ENCODE measurements at regions not wholly inside any gene's neighbourhood (a gene's known extent, or its start where the extent isn't known, plus 50 kb on each side); places are given as distances from the start of the nearest gene placed in this dataset.

- Histone ChIP-seq H3K4me1 (ENCODE audit: control insufficient read depth in 1 of 2, insufficient read depth in 2 of 2, low read length in 2 of 2) (no peaks in the 10 kb centered on the region), H3K36me3 (replicated peaks in 1 of 2; ENCODE audit: control insufficient read depth in 1 of 2, insufficient read depth in 2 of 2, low read length in 2 of 2) (no peaks in the 10 kb centered on the region), H3K27ac (ENCODE audit: low read depth in 1 of 2, low read length in 2 of 2) (no peak overlapping the region), H3K9ac (ENCODE audit: insufficient read depth, low read length, poor library complexity, severe bottlenecking) (no peak overlapping the region), H4K20me1 (ENCODE audit: insufficient read depth, low read length) (no peaks in the 10 kb centered on the region), H3K9me3 (replicated peaks in 1 of 2; ENCODE audit: control insufficient read depth in 1 of 2, insufficient read depth in 1 of 2, low read length in 2 of 2) (no peaks in the 10 kb centered on the region), H3K4me3 (replicated peaks in 1 of 3; ENCODE audit: low read depth in 2 of 3, low read length in 3 of 3) (no peak overlapping the region), H2AFZ (ENCODE audit: insufficient read depth, low read depth, low read length, poor library complexity, severe bottlenecking) (no peak overlapping the region), H3K79me2 (ENCODE audit: insufficient read depth, low read length) (no peaks in the 10 kb centered on the region), H3K4me2 (replicated peaks; ENCODE audit: extremely low read depth, low read length, poor library complexity, severe bottlenecking) (no peak overlapping the region), H3K27me3 (ENCODE audit: control insufficient read depth in 2 of 2, insufficient read depth in 2 of 2, low read length in 2 of 2) (no peaks in the 10 kb centered on the region)
- H3K27ac Mint-ChIP-seq = no peak overlapping the region
- H3K4me3 Mint-ChIP-seq = no peak overlapping the region
- H3K9me3 Mint-ChIP-seq = peaks cover 0 to 1% (median 0%) of the 10 kb centered on the region in 7 donors
- 96% methylated on average over 14 of the region's 15 CpGs for WGBS (ENCODE audit: insufficient coverage)
- no peak for DNase-seq
- no peak for TF ChIP-seq CTCF (IDR thresholded peaks at IDR 0.05)
- H3K36me3 Mint-ChIP-seq = no peaks in the 10 kb centered on the region
- peaks cover 4% of the 10 kb centered on the region in 3 donors for H3K27me3 Mint-ChIP-seq (ENCODE audit: low read depth in 3 of 3)
- intact Hi-C loops (cut with micrococcal nuclease) = no loop called here
- no peaks in the 10 kb centered on the region for H3K4me1 Mint-ChIP-seq
Observed at GRCh38 chr13:111402441-111402840, 82.0 kb downstream of the TEX29 start.

GRCh38 chr13:111403266-111403665 lies 82.8 kb downstream of the TEX29 start:
- peak overlapping the region in 1 of 7 donors; percentile 36 for H3K27ac Mint-ChIP-seq
- Histone ChIP-seq H3K9me3 (replicated peaks in 1 of 2; ENCODE audit: control insufficient read depth in 1 of 2, insufficient read depth in 1 of 2, low read length in 2 of 2) (no peaks in the 10 kb centered on the region), H3K79me2 (ENCODE audit: insufficient read depth, low read length) (no peaks in the 10 kb centered on the region), H3K27me3 (ENCODE audit: control insufficient read depth in 2 of 2, insufficient read depth in 2 of 2, low read length in 2 of 2) (no peaks in the 10 kb centered on the region), H3K4me1 (ENCODE audit: control insufficient read depth in 1 of 2, insufficient read depth in 2 of 2, low read length in 2 of 2) (no peaks in the 10 kb centered on the region), H3K4me2 (replicated peaks; ENCODE audit: extremely low read depth, low read length, poor library complexity, severe bottlenecking) (no peak overlapping the region), H3K9ac (ENCODE audit: insufficient read depth, low read length, poor library complexity, severe bottlenecking) (no peak overlapping the region), H2AFZ (ENCODE audit: insufficient read depth, low read depth, low read length, poor library complexity, severe bottlenecking) (no peak overlapping the region), H4K20me1 (ENCODE audit: insufficient read depth, low read length) (no peaks in the 10 kb centered on the region), H3K4me3 (replicated peaks in 1 of 3; ENCODE audit: low read depth in 2 of 3, low read length in 3 of 3) (no peak overlapping the region), H3K27ac (ENCODE audit: low read depth in 1 of 2, low read length in 2 of 2) (no peak overlapping the region), H3K36me3 (replicated peaks in 1 of 2; ENCODE audit: control insufficient read depth in 1 of 2, insufficient read depth in 2 of 2, low read length in 2 of 2) (no peaks in the 10 kb centered on the region)
- H3K4me3 Mint-ChIP-seq = no peak overlapping the region
- intact Hi-C loops (cut with micrococcal nuclease) = no loop called here
- 85% methylated on average over 4 of the region's 10 CpGs for WGBS (ENCODE audit: insufficient coverage)
- H3K4me1 Mint-ChIP-seq = no peaks in the 10 kb centered on the region
- peaks cover 0 to 1% (median 0%) of the 10 kb centered on the region in 7 donors for H3K9me3 Mint-ChIP-seq
- H3K27me3 Mint-ChIP-seq (ENCODE audit: low read depth in 3 of 3) = peaks cover 4% of the 10 kb centered on the region in 3 donors
- no peak for DNase-seq
- no peak for TF ChIP-seq CTCF (IDR thresholded peaks at IDR 0.05)
- H3K36me3 Mint-ChIP-seq = no peaks in the 10 kb centered on the region

Measured in CD14-positive monocyte (primary cell).